ENCODE measurements at regions not wholly inside any gene's neighbourhood (a gene's known extent, or its start where the extent isn't known, plus 50 kb on each side); places are given as distances from the start of the nearest gene placed in this dataset.

GRCh38 chr20:57774951-57775350, 65.1 kb upstream of the PMEPA1 start:
- TF ChIP-seq EZH2 (IDR thresholded peaks at IDR 0.05; ENCODE audit: low read length, unreplicated experiment) (no peak), CTCF (conservative IDR thresholded peaks at IDR 0.05; ENCODE audit: low read depth, low read length) (no peak), EZH2phosphoT487 (IDR thresholded peaks at IDR 0.05; ENCODE audit: borderline replicate concordance, low read length) (no peak)
- Histone ChIP-seq H3K9me3 (ENCODE audit: low read length) (no peaks in the 10 kb centered on the region), H2AFZ (ENCODE audit: low read length) (no peak overlapping the region), H3K9ac (ENCODE audit: low read length) (no peak overlapping the region), H3K4me1 (ENCODE audit: insufficient read depth, low read length) (peaks cover 40% of the 10 kb centered on the region), H4K20me1 (ENCODE audit: low read length) (no peaks in the 10 kb centered on the region), H3K36me3 (ENCODE audit: low read depth, low read length) (no peaks in the 10 kb centered on the region), H3K4me2 (ENCODE audit: low read length) (no peak overlapping the region), H3K79me2 (ENCODE audit: low read length) (no peaks in the 10 kb centered on the region), H3K27me3 (ENCODE audit: low read length) (no peaks in the 10 kb centered on the region), H3F3A (ENCODE audit: low read length, unreplicated experiment) (no peaks in the 10 kb centered on the region), H3K27ac (ENCODE audit: low read length) (no peak overlapping the region), H3K4me3 (ENCODE audit: low read length) (no peak overlapping the region), H3K9me2 (replicated peaks; ENCODE audit: low read length) (no peaks in the 10 kb centered on the region)
- DNase-seq (no peak), ATAC-seq (no peak)
- POLR2A ChIA-PET (ENCODE audit: unreplicated experiment), result no interaction called here
- no TSS peak for BruUV-seq (replicated peaks)
- intact Hi-C loops (cut with micrococcal nuclease), result no loop called here
- CTCF ChIA-PET, result no interaction called here

- H3K27ac ChIP-seq (ENCODE audit: low read length), result no peak overlapping the region
- ChIA-PET CTCF (no interaction called here), POLR2A (ENCODE audit: unreplicated experiment) (no interaction called here)
- no peaks in the 10 kb centered on the region for H3F3A ChIP-seq (ENCODE audit: low read length, unreplicated experiment)
- no peaks in the 10 kb centered on the region for H3K27me3 ChIP-seq (ENCODE audit: low read length)
- TF ChIP-seq EZH2 (IDR thresholded peaks at IDR 0.05; ENCODE audit: low read length, unreplicated experiment) (no peak), EZH2phosphoT487 (IDR thresholded peaks at IDR 0.05; ENCODE audit: borderline replicate concordance, low read length) (no peak), CTCF (conservative IDR thresholded peaks at IDR 0.05; ENCODE audit: low read depth, low read length) (no peak)
- H3K4me2 ChIP-seq (ENCODE audit: low read length), result no peak overlapping the region
- BruUV-seq (replicated peaks), result no TSS peak
- no peaks in the 10 kb centered on the region for H3K9me2 ChIP-seq (replicated peaks; ENCODE audit: low read length)
- H3K79me2 ChIP-seq (ENCODE audit: low read length), result no peaks in the 10 kb centered on the region
- no peak overlapping the region for H3K9ac ChIP-seq (ENCODE audit: low read length)
- H3K4me3 ChIP-seq (ENCODE audit: low read length), result no peak overlapping the region
- no peaks in the 10 kb centered on the region for H4K20me1 ChIP-seq (ENCODE audit: low read length)
- peaks cover 34% of the 10 kb centered on the region for H3K4me1 ChIP-seq (ENCODE audit: insufficient read depth, low read length)
- intact Hi-C loops (cut with micrococcal nuclease), result no loop called here
- no peak overlapping the region for H2AFZ ChIP-seq (ENCODE audit: low read length)
- no peak for DNase-seq
- no peak for ATAC-seq
- H3K36me3 ChIP-seq (ENCODE audit: low read depth, low read length), result no peaks in the 10 kb centered on the region
- H3K9me3 ChIP-seq (ENCODE audit: low read length), result no peaks in the 10 kb centered on the region
Measured at GRCh38 chr20:57774111-57774880, 64.5 kb upstream of the PMEPA1 start.
